GM12878 (cell line): ENCODE measurements at regions not wholly inside any gene's neighbourhood (a gene's known extent, or its start where the extent isn't known, plus 50 kb on each side); places are given as distances from the start of the nearest gene placed in this dataset.

Experiments
- ATAC-seq: fragments of 200-7000 bp; cut with Tn5 transposase; 3 replicates; pipeline ENCODE4 v1.9.1; 2020; ENCODE audit warnings: mild to moderate bottlenecking, moderate library complexity
- BruUV-seq: library from RNA; stranded (reverse); fragments of 400-500 nt; replicated peaks from 2 replicates; lab custom pipeline; 2021; lab: Mats Ljungman, UMichigan
- CTCF ChIA-PET: fragments of 300-600 bp; sonication (Branson Sonifier 250); formaldehyde crosslinking; extraction: SDS; loops from one replicate; lab custom pipeline; 2021; ENCODE audit warnings: inconsistent platforms; lab: Yijun Ruan, JAX
- POLR2A ChIA-PET: fragments of 350-600 bp; formaldehyde crosslinking; extraction: SDS; loops from one replicate; lab custom pipeline; 2021; ENCODE audit warnings: inconsistent platforms; lab: Charles Lee
- RAD21 ChIA-PET: fragments of 300-600 bp; sonication (Branson Sonifier 250); formaldehyde crosslinking; loops from one replicate; lab custom pipeline; 2023; ENCODE audit warnings: antibody characterized with exemption; ENCODE audit not compliant: unreplicated experiment; lab: Charles Lee
- SMC1A ChIA-PET: fragments of 300-600 bp; sonication (Branson Sonifier 250); formaldehyde crosslinking; loops from one replicate; lab custom pipeline; 2023; ENCODE audit not compliant: unreplicated experiment, uncharacterized antibody; lab: Charles Lee
- DNase-seq: peaks from one replicate; pipeline ENCODE4 v3.0.0-alpha.2; 2011; ENCODE audit warnings: low read depth, low spot score
- FAIRE-seq: peaks from 3 replicates; lab custom pipeline; 2011; peaks lifted over from hg19 to GRCh38; lab: Jason Lieb, UNC
- H2AFZ ChIP-seq: 2 replicates; pipeline ENCODE4 v1.6.0; 2011; ENCODE audit warnings: low read depth, low read length, control low read depth; ENCODE audit not compliant: control insufficient read depth
- H3K27ac ChIP-seq: 2 replicates; pipeline ENCODE4 v1.5.1; 2011; ENCODE audit warnings: control low read depth; ENCODE audit not compliant: control insufficient read depth, insufficient read depth
- H3K27me3 ChIP-seq, 2 experiments: replicated peaks in 1 of 2; 2 replicates each; pipeline versions ENCODE4 v1.6.0 to v1.6.1; 2011; ENCODE audit warnings: low read length in 1 of 2; ENCODE audit not compliant: control insufficient read depth in 2 of 2, insufficient read depth in 2 of 2
- H3K36me3 ChIP-seq, 2 experiments: 2 replicates each; pipeline ENCODE4 v1.5.1; 2011; ENCODE audit warnings: low read length in 1 of 2; ENCODE audit not compliant: control insufficient read depth in 2 of 2, insufficient read depth in 2 of 2
- H3K4me1 ChIP-seq: 2 replicates; pipeline ENCODE4 v1.6.1; 2011; ENCODE audit warnings: mild to moderate bottlenecking, low read length, moderate library complexity, mixed read lengths; ENCODE audit not compliant: control insufficient read depth, insufficient read depth
- H3K4me2 ChIP-seq: 2 replicates; pipeline ENCODE4 v1.6.0; 2011; ENCODE audit warnings: control low read depth; ENCODE audit not compliant: control insufficient read depth, insufficient read depth
- H3K4me3 ChIP-seq: fragments of 200-600 bp; sonication (generic); 2 replicates; pipeline ENCODE4 v1.5.1; 2016
- H3K79me2 ChIP-seq: 2 replicates; pipeline ENCODE4 v1.6.0; 2011; ENCODE audit warnings: low read length; ENCODE audit not compliant: control insufficient read depth, insufficient read depth
- H3K9ac ChIP-seq: 2 replicates; pipeline ENCODE4 v1.8.0; 2011; ENCODE audit warnings: low read length, control low read depth, mixed read lengths; ENCODE audit not compliant: control insufficient read depth, insufficient read depth
- H3K9me3 ChIP-seq: replicated peaks from 3 replicates; pipeline ENCODE4 v1.5.1; 2011; ENCODE audit warnings: mild to moderate bottlenecking, low read length; ENCODE audit not compliant: control insufficient read depth, insufficient read depth
- H4K20me1 ChIP-seq: 2 replicates; pipeline ENCODE4 v1.6.0; 2011; ENCODE audit not compliant: control insufficient read depth, insufficient read depth
- ATF2 ChIP-seq: IDR thresholded peaks from 2 replicates; pipeline ENCODE4 v1.6.1; 2012; ENCODE audit warnings: low read length, inconsistent platforms
- CHD1 ChIP-seq: IDR thresholded peaks from 2 replicates; pipeline ENCODE4 v1.6.1; 2012; ENCODE audit warnings: low read depth, low read length, improper control_type of control experiment
- CHD2 ChIP-seq: IDR thresholded peaks from 2 replicates; pipeline ENCODE4 v1.6.1; 2011; ENCODE audit warnings: low read depth, low read length, improper control_type of control experiment, borderline replicate concordance
- E4F1 ChIP-seq: fragments of 450-650 bp; IDR thresholded peaks from 2 replicates; pipeline ENCODE4 v1.6.1; 2018; ENCODE audit warnings: borderline replicate concordance, mild to moderate bottlenecking; ENCODE audit not compliant: partially characterized antibody
- EED ChIP-seq: sonication (generic); IDR thresholded peaks from 2 replicates; pipeline ENCODE4 v1.6.1; 2016; ENCODE audit warnings: antibody characterized with exemption, low read depth
- ESRRA ChIP-seq: IDR thresholded peaks from 2 replicates; pipeline ENCODE4 v1.6.1; 2012; ENCODE audit warnings: mild to moderate bottlenecking, low read length, improper control_type of control experiment
- KAT2A ChIP-seq: conservative IDR thresholded peaks from 2 replicates; pipeline ENCODE4 v1.6.1; 2011; ENCODE audit warnings: low read depth, low read length; ENCODE audit not compliant: control insufficient read depth
- MEF2B ChIP-seq: fragments of 450-650 bp; IDR thresholded peaks from 2 replicates; pipeline ENCODE4 v1.6.1; 2018; ENCODE audit warnings: mild to moderate bottlenecking, moderate library complexity; ENCODE audit not compliant: partially characterized antibody, poor library complexity, severe bottlenecking
- PAX8 ChIP-seq: fragments of 450-650 bp; IDR thresholded peaks from 2 replicates; pipeline ENCODE4 v1.6.1; 2017; ENCODE audit warnings: mild to moderate bottlenecking, moderate library complexity
- RAD21 ChIP-seq: IDR thresholded peaks from 2 replicates; pipeline ENCODE4 v1.6.1; 2011; ENCODE audit warnings: mild to moderate bottlenecking, low read depth, low read length, moderate library complexity; ENCODE audit not compliant: insufficient read depth
- RAD51 ChIP-seq: fragments of 450-650 bp; IDR thresholded peaks from 2 replicates; pipeline ENCODE4 v1.6.1; 2016; ENCODE audit warnings: moderate library complexity, mild to moderate bottlenecking, inconsistent platforms
- SUPT20H ChIP-seq: IDR thresholded peaks from 2 replicates; pipeline ENCODE4 v1.6.1; 2011; ENCODE audit warnings: low read depth, mild to moderate bottlenecking, low read length, moderate library complexity, borderline replicate concordance; ENCODE audit not compliant: control insufficient read depth
- in situ Hi-C: fragments of 300-500 bp; cut with MboI; formaldehyde crosslinking; loops from 9 replicates; pipeline ENCODE4 v1.14.3; 2018; ENCODE audit warnings: mixed read lengths
- intact Hi-C: fragments of 100-400 bp; cut with micrococcal nuclease; formaldehyde crosslinking; loops from one replicate; pipeline ENCODE4 v1.14.2; 2022; ENCODE audit not compliant: unreplicated experiment
- TF ChIP-seq, protein P1 (sequence below): fragments of 450-650 bp; IDR thresholded peaks from 2 replicates; pipeline ENCODE4 v1.6.1; 2017; ENCODE audit warnings: antibody characterized with exemption, mild to moderate bottlenecking, moderate library complexity
- TF ChIP-seq, protein P2 (sequence below): IDR thresholded peaks from 2 replicates; pipeline ENCODE4 v1.6.1; 2012; ENCODE audit warnings: low read depth, low read length, improper control_type of control experiment
- TF ChIP-seq, protein P3 (sequence below): fragments of 450-650 bp; IDR thresholded peaks from 2 replicates; pipeline ENCODE4 v1.6.1; 2017; ENCODE audit warnings: mild to moderate bottlenecking

DNA sequence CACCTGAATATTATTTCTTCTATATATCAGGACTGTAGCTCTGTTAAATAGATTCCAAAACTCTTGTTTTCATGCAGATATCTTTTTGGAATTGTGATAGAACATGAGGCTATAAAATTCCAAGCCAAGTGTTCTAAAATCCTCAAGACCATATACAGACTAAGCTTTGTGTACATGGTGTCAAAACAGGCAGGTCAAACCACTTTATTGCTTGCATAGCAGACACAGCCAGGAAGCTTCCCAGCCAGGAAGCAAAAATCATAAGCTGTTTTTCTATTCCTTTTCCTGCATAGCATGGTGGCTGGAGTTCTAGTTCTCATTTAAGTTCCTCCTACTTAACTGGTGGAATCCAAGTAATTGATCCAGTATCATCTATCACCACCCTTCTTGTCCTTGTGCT, 353.3 kb downstream of the PAX1 start:
- CTCF ChIA-PET = no interaction called here
- POLR2A ChIA-PET = no interaction called here
- H3K4me2 ChIP-seq = no peak overlapping the region
- DNase-seq (no peak), FAIRE-seq (no peak), ATAC-seq (no peak)
- in situ Hi-C loops = no loop called here
- TF ChIP-seq RAD21 (no peak), RAD51 (no peak), CHD2 (no peak), E4F1 (no peak), KAT2A (no peak), CHD1 (no peak), ESRRA (no peak), EED (no peak), PAX8 (no peak), SUPT20H (no peak), ATF2 (no peak), MEF2B (no peak)
- TF ChIP-seq, protein P1, sequence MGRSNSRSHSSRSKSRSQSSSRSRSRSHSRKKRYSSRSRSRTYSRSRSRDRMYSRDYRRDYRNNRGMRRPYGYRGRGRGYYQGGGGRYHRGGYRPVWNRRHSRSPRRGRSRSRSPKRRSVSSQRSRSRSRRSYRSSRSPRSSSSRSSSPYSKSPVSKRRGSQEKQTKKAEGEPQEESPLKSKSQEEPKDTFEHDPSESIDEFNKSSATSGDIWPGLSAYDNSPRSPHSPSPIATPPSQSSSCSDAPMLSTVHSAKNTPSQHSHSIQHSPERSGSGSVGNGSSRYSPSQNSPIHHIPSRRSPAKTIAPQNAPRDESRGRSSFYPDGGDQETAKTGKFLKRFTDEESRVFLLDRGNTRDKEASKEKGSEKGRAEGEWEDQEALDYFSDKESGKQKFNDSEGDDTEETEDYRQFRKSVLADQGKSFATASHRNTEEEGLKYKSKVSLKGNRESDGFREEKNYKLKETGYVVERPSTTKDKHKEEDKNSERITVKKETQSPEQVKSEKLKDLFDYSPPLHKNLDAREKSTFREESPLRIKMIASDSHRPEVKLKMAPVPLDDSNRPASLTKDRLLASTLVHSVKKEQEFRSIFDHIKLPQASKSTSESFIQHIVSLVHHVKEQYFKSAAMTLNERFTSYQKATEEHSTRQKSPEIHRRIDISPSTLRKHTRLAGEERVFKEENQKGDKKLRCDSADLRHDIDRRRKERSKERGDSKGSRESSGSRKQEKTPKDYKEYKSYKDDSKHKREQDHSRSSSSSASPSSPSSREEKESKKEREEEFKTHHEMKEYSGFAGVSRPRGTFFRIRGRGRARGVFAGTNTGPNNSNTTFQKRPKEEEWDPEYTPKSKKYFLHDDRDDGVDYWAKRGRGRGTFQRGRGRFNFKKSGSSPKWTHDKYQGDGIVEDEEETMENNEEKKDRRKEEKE = no peak
- TF ChIP-seq, protein P2, sequence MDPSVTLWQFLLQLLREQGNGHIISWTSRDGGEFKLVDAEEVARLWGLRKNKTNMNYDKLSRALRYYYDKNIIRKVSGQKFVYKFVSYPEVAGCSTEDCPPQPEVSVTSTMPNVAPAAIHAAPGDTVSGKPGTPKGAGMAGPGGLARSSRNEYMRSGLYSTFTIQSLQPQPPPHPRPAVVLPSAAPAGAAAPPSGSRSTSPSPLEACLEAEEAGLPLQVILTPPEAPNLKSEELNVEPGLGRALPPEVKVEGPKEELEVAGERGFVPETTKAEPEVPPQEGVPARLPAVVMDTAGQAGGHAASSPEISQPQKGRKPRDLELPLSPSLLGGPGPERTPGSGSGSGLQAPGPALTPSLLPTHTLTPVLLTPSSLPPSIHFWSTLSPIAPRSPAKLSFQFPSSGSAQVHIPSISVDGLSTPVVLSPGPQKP = no peak
- TF ChIP-seq, protein P3, sequence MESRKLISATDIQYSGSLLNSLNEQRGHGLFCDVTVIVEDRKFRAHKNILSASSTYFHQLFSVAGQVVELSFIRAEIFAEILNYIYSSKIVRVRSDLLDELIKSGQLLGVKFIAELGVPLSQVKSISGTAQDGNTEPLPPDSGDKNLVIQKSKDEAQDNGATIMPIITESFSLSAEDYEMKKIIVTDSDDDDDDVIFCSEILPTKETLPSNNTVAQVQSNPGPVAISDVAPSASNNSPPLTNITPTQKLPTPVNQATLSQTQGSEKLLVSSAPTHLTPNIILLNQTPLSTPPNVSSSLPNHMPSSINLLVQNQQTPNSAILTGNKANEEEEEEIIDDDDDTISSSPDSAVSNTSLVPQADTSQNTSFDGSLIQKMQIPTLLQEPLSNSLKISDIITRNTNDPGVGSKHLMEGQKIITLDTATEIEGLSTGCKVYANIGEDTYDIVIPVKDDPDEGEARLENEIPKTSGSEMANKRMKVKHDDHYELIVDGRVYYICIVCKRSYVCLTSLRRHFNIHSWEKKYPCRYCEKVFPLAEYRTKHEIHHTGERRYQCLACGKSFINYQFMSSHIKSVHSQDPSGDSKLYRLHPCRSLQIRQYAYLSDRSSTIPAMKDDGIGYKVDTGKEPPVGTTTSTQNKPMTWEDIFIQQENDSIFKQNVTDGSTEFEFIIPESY = no peak
- no TSS peak for BruUV-seq
- RAD21 ChIA-PET = interaction anchor here (0.6 kb wide), 1 partner anchor 284 kb away, joined by 3 read pairs; no protein-coding TSS in a partner anchor
- H4K20me1 ChIP-seq = no peaks in the 10 kb centered on the region
- H3K4me3 ChIP-seq = no peak overlapping the region
- no peaks in the 10 kb centered on the region for H3K4me1 ChIP-seq
- no peaks in the 10 kb centered on the region for H3K27me3 ChIP-seq
- no peak overlapping the region for H2AFZ ChIP-seq
- no peak overlapping the region for H3K9ac ChIP-seq
- no peak overlapping the region for H3K27ac ChIP-seq
- H3K36me3 ChIP-seq = no peaks in the 10 kb centered on the region
- SMC1A ChIA-PET = no interaction called here
- H3K9me3 ChIP-seq = no peaks in the 10 kb centered on the region
- intact Hi-C loops = no loop called here
- no peaks in the 10 kb centered on the region for H3K79me2 ChIP-seq
